SHP77 (cell line): ENCODE measurements at regions not wholly inside any gene's neighbourhood (a gene's known extent, or its start where the extent isn't known, plus 50 kb on each side); places are given as distances from the start of the nearest gene placed in this dataset.
"Not testable (repeated sequence)": the region's sequence is repeated elsewhere in the genome, so short reads cannot be mapped to it uniquely, and the experiment has no call there.

ENCODE experiments used
- DNase-seq, 2 experiments: peaks; one replicate each; lab custom pipeline; 2025; lab: John Stamatoyannopoulos, UW

GRCh38 chr9:13814647-13815400 is 499.1 kb downstream of the NFIB start:
- DNase-seq, result no peak

- no peak for DNase-seq
Measured at GRCh38 chr9:13811876-13812275, 502.1 kb downstream of the NFIB start.

- DNase-seq, result no peak
Measured at GRCh38 chr9:13810510-13810909, 503.4 kb downstream of the NFIB start.

- no peak for DNase-seq
Measured at GRCh38 chr9:13809401-13809800, 504.5 kb downstream of the NFIB start.

GRCh38 chr9:13807118-13807517 is 506.8 kb downstream of the NFIB start:
- no peak for DNase-seq

GRCh38 chr9:13806714-13807113 is 507.2 kb downstream of the NFIB start:
- DNase-seq, result no peak

- no peak for DNase-seq
Measured at GRCh38 chr9:13805546-13805945, 508.4 kb downstream of the NFIB start.

- no peak for DNase-seq
Measured at GRCh38 chr9:13804532-13804931, 509.4 kb downstream of the NFIB start.

- no peak for DNase-seq
Measured at GRCh38 chr9:13800776-13801175, 513.2 kb downstream of the NFIB start.

- not testable (repeated sequence) for DNase-seq
Measured at GRCh38 chr9:13797701-13798100, 516.2 kb downstream of the NFIB start.

GRCh38 chr9:13791816-13792215 is 512.3 kb upstream of the MPDZ start:
- DNase-seq, result no peak

GRCh38 chr9:13790055-13790454 is 510.6 kb upstream of the MPDZ start:
- DNase-seq, result no peak

- DNase-seq, result no peak
Measured at GRCh38 chr9:13787234-13787833, 507.8 kb upstream of the MPDZ start.

GRCh38 chr9:13786711-13787110 is 507.2 kb upstream of the MPDZ start:
- no peak for DNase-seq

GRCh38 chr9:13786131-13786530 is 506.6 kb upstream of the MPDZ start:
- no peak for DNase-seq

- DNase-seq, result no peak
Measured at GRCh38 chr9:13779106-13779505, 499.6 kb upstream of the MPDZ start.

GRCh38 chr9:13778631-13779030 is 499.1 kb upstream of the MPDZ start:
- no peak for DNase-seq

GRCh38 chr9:13770956-13771355 is 491.5 kb upstream of the MPDZ start:
- DNase-seq, result no peak

GRCh38 chr9:13769641-13770040 is 490.1 kb upstream of the MPDZ start:
- DNase-seq, result no peak

- no peak for DNase-seq
Measured at GRCh38 chr9:13769006-13769405, 489.5 kb upstream of the MPDZ start.

- DNase-seq, result no peak
Measured at GRCh38 chr9:13762209-13762608, 482.7 kb upstream of the MPDZ start.

GRCh38 chr9:13759551-13759950 is 480.1 kb upstream of the MPDZ start:
- no peak for DNase-seq

- DNase-seq, result no peak
Measured at GRCh38 chr9:13758936-13759335, 479.4 kb upstream of the MPDZ start.

- no peak for DNase-seq
Measured at GRCh38 chr9:13756943-13757342, 477.5 kb upstream of the MPDZ start.
